Fibroblast of lung (primary cell): ENCODE measurements at regions not wholly inside any gene's neighbourhood (a gene's known extent, or its start where the extent isn't known, plus 50 kb on each side); places are given as distances from the start of the nearest gene placed in this dataset.

Experiments
- CTCF ChIP-seq, 2 donors: IDR thresholded peaks in 1 of 2; conservative IDR thresholded peaks in 1 of 2; 1 replicate in 1 of 2; 2 replicates in 1 of 2; pipeline ENCODE4 v1.5.1; 2011 to 2012; ENCODE audit warnings: low read length in 2 of 2, control low read depth in 1 of 2, inconsistent platforms in 1 of 2, low read depth in 1 of 2, mild to moderate bottlenecking in 1 of 2
- EZH2 ChIP-seq: IDR thresholded peaks from 2 replicates; pipeline ENCODE4 v1.5.1; 2012; ENCODE audit warnings: low read length, control low read depth, mild to moderate bottlenecking; ENCODE audit errors: missing control alignments

DNA sequence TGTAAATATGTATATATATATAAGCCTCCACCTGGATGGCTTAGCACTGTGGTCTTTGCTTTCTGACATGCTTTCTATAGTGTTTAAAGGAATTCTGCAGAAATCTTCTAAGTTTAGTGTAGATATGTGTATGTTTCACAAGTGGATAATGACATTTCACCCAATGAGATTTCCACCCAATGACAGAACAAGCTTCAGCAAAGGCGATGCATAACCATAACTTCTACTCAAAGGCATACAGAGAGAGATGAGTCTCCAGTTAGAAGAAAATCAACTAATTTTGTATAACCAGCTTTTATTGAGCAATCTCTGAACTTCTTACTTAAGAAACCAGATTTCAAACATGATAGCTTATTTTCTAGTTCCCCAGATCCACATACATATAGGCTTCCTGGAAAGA is 134.0 kb downstream of the DYRK2 start:
- TF ChIP-seq CTCF (conservative IDR thresholded peaks at IDR 0.05 in 1 of 2, IDR thresholded peaks at IDR 0.05 in 1 of 2; ENCODE audit: low read depth in 1 of 2, low read length in 2 of 2) (no peak), EZH2 (no peak)
